Right ventricle myocardium inferior (tissue), 1 donor: ENCODE measurements at regions not wholly inside any gene's neighbourhood (a gene's known extent, or its start where the extent isn't known, plus 50 kb on each side); places are given as distances from the start of the nearest gene placed in this dataset.

Experiments
- ATAC-seq: fragments of 200-7000 bp; cut with Tn5 transposase; one replicate; pipeline ENCODE4 v1.9.1; 2020; ENCODE audit warnings: mild to moderate bottlenecking, moderate library complexity
- DNase-seq: peaks from one replicate; pipeline ENCODE4 v3.0.0; 2021; ENCODE audit errors: missing footprints
- intact Hi-C: fragments of 100-400 bp; cut with DNase I; formaldehyde crosslinking; loops from one replicate; pipeline ENCODE4 v1.11.0; 2022
- donor health status: DM: no; HTN: yes; CAD: no; lungs with severe emphysema.

GRCh38 chrY:8202837-8203236, 1134.4 kb upstream of the TSPY4 start:
- intact Hi-C loops: no loop called here
- ATAC-seq (no peak), DNase-seq (no peak)

DNA sequence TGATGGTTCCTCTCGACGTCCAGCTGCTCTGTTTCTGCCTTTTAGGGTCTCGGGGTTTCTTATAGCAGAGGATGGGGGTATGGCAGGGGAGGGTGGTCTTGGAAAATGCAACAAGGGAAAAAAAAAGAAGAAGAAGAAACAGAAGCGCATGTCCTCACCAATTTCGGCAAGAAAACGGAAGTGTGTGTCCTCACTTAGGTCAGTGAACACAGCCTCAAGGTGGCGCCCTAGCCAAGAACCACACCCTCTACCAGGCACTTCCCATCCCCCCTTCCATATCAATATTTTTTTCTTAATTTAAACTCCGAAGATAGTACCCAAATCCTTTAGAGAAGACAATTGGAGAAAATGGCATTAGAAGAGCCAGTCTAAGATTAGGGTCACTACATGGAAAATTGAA, 1096.1 kb upstream of the TSPY4 start:
- intact Hi-C loops: no loop called here
- DNase-seq (no peak), ATAC-seq (no peak)

- intact Hi-C loops: no loop called here
- ATAC-seq (no peak), DNase-seq (no peak)
Observed at GRCh38 chrY:8273807-8274206, 1063.5 kb upstream of the TSPY4 start.

- intact Hi-C loops: no loop called here
- ATAC-seq: no peak
- DNase-seq: no peak
Observed at GRCh38 chrY:8305021-8305420, 1032.2 kb upstream of the TSPY4 start.

- intact Hi-C loops: no loop called here
- no peak for DNase-seq
- ATAC-seq: no peak
Observed at GRCh38 chrY:8324113-8324512, 1013.2 kb upstream of the TSPY4 start.

DNA sequence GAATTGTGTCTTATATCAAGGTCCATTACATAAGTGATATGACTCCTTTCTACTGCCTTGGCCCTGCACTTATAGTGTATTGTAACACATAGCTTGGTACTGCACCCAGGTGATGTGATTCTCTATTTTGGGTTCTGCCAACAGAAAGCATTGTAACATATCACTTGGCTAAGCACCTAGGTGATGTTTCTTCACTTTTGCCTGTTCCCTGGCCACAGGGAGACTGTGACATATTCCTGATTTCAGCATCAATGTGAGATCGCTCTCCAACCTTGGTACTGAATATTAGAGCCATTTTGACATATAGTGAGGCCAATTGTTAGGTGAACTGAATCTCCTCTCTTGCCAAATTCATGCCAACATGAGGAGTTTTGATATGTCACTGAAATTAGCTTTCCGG, 1010.3 kb upstream of the TSPY4 start:
- ATAC-seq (no peak), DNase-seq (no peak)
- intact Hi-C loops: no loop called here

DNA sequence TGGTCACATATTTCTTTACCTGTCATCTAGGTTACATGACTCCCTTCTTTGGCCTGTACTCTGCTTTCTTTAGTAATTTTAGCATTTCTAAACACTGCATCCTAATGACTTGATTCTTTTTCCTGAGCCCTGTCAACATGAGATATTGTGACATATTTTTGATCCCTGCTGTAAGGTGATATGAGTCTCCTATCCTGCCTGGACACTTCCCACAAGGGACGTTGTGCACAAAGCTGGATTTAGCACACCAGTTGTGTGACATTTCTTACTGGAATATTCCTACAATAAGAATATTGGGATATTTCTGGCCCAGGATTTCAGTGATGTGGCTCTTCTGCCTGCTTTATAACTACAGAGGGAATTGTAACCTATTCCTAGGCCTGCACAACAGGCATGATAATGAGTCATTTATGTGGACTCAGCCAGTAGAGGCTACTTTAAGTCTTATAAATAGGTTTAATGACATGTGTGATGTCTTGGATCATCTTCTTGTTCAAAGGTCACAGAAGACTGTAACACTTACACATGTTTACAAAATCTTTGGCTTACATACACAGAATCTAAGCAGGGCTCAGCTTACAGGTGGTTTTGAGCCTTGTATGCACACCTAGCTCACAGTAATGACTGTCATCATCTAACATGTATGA, 1009.4 kb upstream of the TSPY4 start:
- intact Hi-C loops: no loop called here
- ATAC-seq: no peak
- DNase-seq: no peak

DNA sequence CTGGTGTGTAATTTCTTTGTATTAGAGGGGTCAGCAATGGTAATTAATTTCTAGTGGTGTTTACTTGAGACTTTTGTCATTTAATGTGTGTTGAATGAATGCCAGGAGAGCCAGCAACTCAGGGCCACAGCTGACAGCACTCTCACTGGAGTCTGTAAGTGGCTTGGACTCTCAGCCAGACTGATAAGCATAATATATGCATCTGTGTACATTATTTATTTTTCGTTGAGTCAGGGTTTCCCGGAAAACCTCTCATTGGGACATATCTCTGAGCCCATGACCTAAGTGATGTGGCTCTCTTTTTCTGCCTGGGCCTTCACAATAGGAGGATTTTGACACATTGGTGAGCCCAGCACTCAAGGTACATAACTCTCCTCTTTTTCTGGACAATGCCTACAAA, 1007.8 kb upstream of the TSPY4 start:
- DNase-seq (no peak), ATAC-seq (no peak)
- intact Hi-C loops: no loop called here

- DNase-seq: no peak
- intact Hi-C loops: no loop called here
- ATAC-seq: no peak
Observed at GRCh38 chrY:8329929-8330328, 1007.3 kb upstream of the TSPY4 start.

DNA sequence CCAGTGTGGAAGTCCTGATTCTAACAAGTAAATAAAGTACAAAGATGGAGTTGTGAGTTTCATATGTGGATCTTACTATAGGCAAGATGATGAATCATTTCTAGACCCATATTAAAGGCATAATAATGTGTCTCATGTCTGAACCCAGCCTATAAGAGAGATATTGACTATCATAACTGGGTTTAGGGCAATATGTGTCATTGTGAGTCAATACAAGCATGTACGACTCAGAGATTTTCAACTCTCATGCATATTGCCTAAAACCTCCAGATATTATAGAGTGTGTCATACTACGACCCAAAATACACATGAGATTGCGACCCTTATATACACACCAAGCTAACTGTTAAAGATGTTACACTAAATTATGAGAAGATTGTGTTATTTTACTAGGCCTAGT, 1003.9 kb upstream of the TSPY4 start:
- intact Hi-C loops: no loop called here
- DNase-seq (no peak), ATAC-seq (no peak)

GRCh38 chrY:8335299-8335835, 1001.9 kb upstream of the TSPY4 start:
- no peak for ATAC-seq
- no peak for DNase-seq
- intact Hi-C loops: no loop called here

DNA sequence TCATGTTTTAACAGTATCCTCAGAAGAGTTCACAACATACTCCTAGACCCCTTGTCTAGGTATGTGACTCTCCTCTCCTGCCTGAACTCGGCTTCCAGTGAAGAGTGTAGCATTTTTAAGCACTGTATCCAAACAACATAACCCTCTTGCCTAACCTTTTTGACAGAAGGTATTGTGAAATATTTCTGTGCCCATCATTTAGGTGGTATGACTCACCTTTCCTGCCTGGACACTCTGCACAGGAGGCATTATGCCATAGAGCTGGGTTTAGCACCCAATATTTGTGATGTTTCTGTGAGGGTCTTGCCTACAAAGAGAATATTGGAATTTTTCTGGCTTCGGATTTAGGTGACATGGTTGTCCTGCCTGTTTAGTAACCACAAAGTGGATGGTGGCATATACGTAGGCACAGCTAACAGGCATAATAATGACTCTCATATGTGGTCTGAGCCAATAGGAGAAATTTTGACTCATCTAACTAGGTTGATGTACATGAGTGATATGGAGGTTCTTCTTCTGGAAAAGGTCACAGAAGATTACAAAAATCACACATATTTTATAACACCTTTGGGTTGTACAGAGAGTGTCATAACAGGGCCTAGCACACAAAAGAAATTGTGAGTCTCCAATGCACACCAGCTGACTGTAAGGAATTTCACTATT, 1001.0 kb upstream of the TSPY4 start:
- DNase-seq (no peak), ATAC-seq (no peak)
- intact Hi-C loops: no loop called here

DNA sequence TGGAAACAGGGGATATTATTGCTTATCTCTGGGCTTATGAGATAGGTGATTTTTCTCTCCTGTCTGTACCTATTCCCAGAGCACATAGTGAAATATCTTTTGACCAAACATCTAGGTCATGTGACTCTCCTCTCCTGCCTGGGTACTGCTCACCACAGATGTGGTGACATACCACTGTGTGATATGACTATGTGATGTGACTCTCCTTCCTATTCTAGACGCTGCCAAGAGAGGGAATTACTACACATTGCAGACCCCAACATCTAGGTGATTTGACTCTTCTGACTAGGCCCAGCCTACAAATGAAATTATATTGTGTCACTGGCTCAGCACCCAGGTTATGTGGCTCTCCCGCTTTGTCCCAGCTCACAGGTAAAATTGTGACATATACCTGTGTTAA, 996.3 kb upstream of the TSPY4 start:
- DNase-seq (no peak), ATAC-seq (no peak)
- intact Hi-C loops: no loop called here

DNA sequence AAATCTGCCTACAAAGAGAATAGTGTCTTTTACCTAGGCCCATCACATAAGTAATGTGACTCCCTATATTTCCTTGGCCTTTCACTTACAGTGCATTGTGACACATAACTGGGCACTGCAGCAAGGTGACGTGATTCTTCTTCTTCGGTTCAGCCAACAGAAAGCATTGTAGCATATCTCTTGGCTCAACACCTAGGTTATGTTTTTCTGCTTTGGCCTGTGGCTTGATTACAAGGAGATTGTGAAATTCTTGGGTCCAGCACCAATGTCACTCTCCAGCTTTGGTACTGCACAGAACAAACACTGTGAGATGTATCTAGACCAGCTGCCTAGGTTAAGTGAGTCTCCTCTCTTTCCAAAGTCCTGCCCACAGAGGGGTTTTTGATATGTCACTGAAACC, 995.1 kb upstream of the TSPY4 start:
- intact Hi-C loops: no loop called here
- no peak for DNase-seq
- ATAC-seq: no peak

DNA sequence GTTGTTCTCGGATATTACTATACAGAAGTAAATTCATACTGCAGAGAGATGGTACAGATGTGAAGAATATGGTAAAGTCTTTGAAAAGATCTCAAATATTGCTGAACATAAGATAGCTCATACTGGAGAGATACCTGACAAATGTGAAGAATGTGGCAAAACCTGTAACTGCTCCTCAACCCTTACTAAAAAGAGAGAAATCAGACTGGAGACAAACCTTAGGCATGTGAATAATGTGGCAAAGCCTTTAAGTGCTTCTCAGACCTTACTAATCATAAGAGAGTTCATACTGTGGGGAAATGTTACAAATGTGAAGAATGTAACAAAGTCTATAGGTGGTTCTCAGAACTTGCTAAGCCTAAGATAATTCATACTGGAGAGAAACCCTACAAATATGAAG, 986.0 kb upstream of the TSPY4 start:
- intact Hi-C loops: no loop called here
- ATAC-seq (no peak), DNase-seq (no peak)

GRCh38 chrY:8352201-8352600, 985.1 kb upstream of the TSPY4 start:
- ATAC-seq (no peak), DNase-seq (no peak)
- intact Hi-C loops: no loop called here

DNA sequence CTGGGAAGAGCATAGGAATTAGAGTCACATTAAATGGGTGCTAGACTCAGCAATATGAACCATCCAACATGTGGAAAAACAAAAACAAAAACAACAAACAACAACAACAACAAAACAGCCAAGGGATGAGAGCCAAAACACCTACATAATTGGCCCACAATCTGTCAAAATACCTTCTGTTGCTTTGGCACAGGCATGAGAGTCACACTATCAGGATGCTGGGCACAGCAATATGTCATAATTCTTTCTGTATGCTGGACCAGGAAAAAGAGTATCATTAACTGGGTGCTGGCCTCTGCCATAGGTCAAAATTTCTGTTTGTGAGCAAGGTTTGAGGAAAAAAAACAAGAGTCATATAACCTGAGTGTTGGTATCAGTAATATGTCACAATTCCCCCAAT, 979.1 kb upstream of the TSPY4 start:
- intact Hi-C loops: no loop called here
- ATAC-seq: no peak
- DNase-seq: no peak

GRCh38 chrY:8361715-8362114, 975.5 kb upstream of the TSPY4 start:
- ATAC-seq: no peak
- DNase-seq: no peak
- intact Hi-C loops: no loop called here

- intact Hi-C loops: no loop called here
- ATAC-seq (no peak), DNase-seq (no peak)
Observed at GRCh38 chrY:8377491-8377890, 959.8 kb upstream of the TSPY4 start.

GRCh38 chrY:8379800-8380199, 957.5 kb upstream of the TSPY4 start:
- DNase-seq: no peak
- no peak for ATAC-seq
- intact Hi-C loops: no loop called here

DNA sequence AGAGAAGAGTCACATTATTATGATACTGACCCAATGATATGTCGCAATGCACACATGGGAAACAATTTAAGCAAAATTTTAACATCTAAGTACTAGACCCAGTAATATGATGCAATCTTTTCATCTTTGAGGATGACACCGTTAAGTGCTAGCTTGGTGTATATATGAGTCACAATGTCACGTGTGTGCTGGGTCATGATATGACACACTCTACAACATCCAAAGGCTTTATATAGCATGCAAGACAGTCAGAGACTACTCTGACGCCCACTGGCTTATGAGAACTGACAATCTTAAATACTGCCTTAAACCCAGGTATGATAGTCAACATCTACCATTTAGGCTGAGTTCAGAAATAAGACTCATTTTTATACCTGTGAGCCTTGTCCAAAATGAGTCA, 955.8 kb upstream of the TSPY4 start:
- DNase-seq: no peak
- intact Hi-C loops: no loop called here
- ATAC-seq: no peak
